ENCODE measurements at regions not wholly inside any gene's neighbourhood (a gene's known extent, or its start where the extent isn't known, plus 50 kb on each side); places are given as distances from the start of the nearest gene placed in this dataset.

- TF ChIP-seq CTCF (IDR thresholded peaks at IDR 0.05) (no peak), POLR2A (IDR thresholded peaks at IDR 0.05) (no peak), POLR2AphosphoS5 (IDR thresholded peaks at IDR 0.05) (no peak)
These were observed 708.8 kb upstream of the CHRM3 start for GRCh38 chr1:238677567-238677966.
